PFSK-1 (cell line): ENCODE measurements at regions not wholly inside any gene's neighbourhood (a gene's known extent, or its start where the extent isn't known, plus 50 kb on each side); places are given as distances from the start of the nearest gene placed in this dataset.

Experiments
- FOXP2 ChIP-seq: optimal IDR thresholded peaks from 2 replicates; pipeline ENCODE3; 2011; ENCODE audit warnings: borderline replicate concordance, control low read depth, inconsistent platforms; ENCODE audit not compliant: insufficient read depth; ENCODE audit errors: extremely low read length, extremely low read depth
- POLR2AphosphoS5 ChIP-seq: IDR thresholded peaks from 2 replicates; pipeline ENCODE4 v1.6.1; 2012; ENCODE audit warnings: low read depth, mild to moderate bottlenecking, control low read depth, low read length, moderate library complexity
- SIN3A ChIP-seq: IDR thresholded peaks from 2 replicates; pipeline ENCODE4 v1.6.1; 2012; ENCODE audit warnings: mild to moderate bottlenecking, low read length, moderate library complexity, borderline replicate concordance; ENCODE audit not compliant: insufficient read depth
- TAF1 ChIP-seq: IDR thresholded peaks from 2 replicates; pipeline ENCODE4 v1.6.1; 2012; ENCODE audit warnings: low read length, control low read depth, borderline replicate concordance; ENCODE audit not compliant: insufficient read depth
- TF ChIP-seq, protein P1 (sequence below), 2 experiments: IDR thresholded peaks; 2 replicates each; pipeline versions ENCODE4 v1.6.1 to v1.8.0; 2011 to 2012; ENCODE audit warnings: low read depth in 2 of 2, low read length in 2 of 2, control low read depth in 1 of 2, inconsistent platforms in 1 of 2, mild to moderate bottlenecking in 1 of 2, moderate library complexity in 1 of 2; ENCODE audit not compliant: insufficient read depth in 1 of 2

DNA sequence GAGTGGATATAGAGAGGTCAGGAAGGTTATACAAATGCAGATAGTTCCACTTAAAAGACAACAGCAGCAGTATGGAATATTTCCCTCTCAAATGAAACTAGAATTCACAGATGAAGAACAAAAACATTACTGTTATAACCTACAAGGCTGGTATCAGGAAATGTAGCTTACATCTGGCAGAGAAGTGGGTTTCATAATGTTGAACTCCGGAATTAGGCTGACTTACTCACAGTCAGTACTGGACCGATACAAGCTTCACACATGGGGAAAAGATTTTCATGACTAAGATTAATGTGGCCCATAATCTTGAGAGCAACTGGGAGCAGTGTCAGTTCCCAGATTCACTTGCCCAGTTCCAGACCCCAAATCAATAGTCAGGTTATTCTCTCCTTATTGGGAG lies 353.9 kb downstream of the DUSP6 start:
- TF ChIP-seq TAF1 (no peak), FOXP2 (no peak), SIN3A (no peak), POLR2AphosphoS5 (no peak)
- TF ChIP-seq, protein P1, sequence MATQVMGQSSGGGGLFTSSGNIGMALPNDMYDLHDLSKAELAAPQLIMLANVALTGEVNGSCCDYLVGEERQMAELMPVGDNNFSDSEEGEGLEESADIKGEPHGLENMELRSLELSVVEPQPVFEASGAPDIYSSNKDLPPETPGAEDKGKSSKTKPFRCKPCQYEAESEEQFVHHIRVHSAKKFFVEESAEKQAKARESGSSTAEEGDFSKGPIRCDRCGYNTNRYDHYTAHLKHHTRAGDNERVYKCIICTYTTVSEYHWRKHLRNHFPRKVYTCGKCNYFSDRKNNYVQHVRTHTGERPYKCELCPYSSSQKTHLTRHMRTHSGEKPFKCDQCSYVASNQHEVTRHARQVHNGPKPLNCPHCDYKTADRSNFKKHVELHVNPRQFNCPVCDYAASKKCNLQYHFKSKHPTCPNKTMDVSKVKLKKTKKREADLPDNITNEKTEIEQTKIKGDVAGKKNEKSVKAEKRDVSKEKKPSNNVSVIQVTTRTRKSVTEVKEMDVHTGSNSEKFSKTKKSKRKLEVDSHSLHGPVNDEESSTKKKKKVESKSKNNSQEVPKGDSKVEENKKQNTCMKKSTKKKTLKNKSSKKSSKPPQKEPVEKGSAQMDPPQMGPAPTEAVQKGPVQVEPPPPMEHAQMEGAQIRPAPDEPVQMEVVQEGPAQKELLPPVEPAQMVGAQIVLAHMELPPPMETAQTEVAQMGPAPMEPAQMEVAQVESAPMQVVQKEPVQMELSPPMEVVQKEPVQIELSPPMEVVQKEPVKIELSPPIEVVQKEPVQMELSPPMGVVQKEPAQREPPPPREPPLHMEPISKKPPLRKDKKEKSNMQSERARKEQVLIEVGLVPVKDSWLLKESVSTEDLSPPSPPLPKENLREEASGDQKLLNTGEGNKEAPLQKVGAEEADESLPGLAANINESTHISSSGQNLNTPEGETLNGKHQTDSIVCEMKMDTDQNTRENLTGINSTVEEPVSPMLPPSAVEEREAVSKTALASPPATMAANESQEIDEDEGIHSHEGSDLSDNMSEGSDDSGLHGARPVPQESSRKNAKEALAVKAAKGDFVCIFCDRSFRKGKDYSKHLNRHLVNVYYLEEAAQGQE (IDR thresholded peaks at IDR 0.05; ENCODE audit: insufficient read depth in 1 of 2, low read depth in 2 of 2, low read length in 2 of 2): no peak

DNA sequence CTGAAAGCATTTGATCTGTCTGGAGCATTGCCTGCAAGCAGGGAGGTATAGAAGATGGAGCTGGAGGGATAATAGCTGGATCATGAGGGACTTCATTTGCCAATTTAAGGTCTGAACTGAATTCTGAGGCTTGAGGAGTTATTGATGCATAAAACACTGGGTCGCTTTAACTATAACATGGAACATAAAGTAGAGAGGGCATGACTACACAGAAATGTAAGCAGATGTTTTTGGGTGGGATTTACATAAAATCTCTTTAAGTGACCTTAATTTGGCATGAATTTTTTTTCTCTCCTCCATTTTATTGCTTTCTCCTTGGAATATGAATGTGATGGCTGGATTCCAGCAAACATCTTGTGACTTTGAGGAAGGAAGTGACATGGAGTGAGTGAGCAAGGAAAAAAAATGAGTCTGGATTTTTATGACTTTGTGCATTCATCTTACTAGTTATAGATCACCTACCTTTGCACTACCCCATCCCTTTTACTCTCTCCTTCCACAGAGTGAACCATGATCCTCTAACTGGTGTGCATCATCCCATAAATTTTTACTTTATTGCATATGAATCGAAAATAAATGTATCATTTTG lies 356.0 kb downstream of the DUSP6 start:
- TF ChIP-seq, protein P1 (IDR thresholded peaks at IDR 0.05; ENCODE audit: insufficient read depth in 1 of 2, low read depth in 2 of 2, low read length in 2 of 2): no peak
- TF ChIP-seq POLR2AphosphoS5 (no peak), TAF1 (no peak), SIN3A (no peak), FOXP2 (no peak)

DNA sequence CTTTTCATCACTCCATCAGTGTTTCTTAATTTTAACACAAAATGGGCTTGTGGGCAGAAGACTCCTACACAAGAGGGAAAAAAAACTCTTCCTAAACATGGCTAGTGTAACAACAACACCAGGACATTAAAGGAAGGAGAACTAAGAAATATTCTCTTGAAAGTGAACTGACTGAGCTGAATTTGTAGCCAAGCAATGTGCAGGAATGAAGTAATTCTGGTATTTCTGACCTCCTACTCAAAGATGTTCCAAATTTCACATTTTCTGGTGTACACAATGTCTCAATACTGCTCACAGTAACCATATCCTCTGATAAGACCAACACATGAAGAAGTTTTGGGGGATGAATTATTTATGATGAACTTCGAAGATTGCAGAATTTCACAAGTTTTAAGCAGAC lies 357.3 kb downstream of the DUSP6 start:
- TF ChIP-seq, protein P1 (IDR thresholded peaks at IDR 0.05; ENCODE audit: insufficient read depth in 1 of 2, low read depth in 2 of 2, low read length in 2 of 2): no peak
- TF ChIP-seq FOXP2 (no peak), SIN3A (no peak), POLR2AphosphoS5 (no peak), TAF1 (no peak)

DNA sequence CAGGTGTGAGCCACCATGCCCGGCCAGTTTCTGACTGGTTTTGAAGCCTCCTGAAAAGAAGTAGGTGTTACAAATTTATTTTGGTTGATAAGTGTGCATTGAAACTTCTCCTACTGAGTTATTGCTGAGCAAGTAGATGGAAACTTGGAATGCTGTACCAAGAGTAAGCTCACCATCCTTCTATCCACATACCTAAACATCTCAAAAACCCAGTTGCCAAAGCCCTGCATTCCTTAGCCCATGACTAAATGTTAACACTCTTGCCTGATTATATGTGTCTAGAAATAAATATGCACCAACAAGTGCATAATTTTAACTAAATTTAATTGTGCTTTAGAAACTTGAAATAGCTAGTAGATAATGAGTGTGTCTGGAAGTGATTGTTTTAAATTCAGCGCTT lies 357.8 kb downstream of the DUSP6 start:
- TF ChIP-seq, protein P1 (IDR thresholded peaks at IDR 0.05; ENCODE audit: insufficient read depth in 1 of 2, low read depth in 2 of 2, low read length in 2 of 2): no peak
- TF ChIP-seq TAF1: no peak

DNA sequence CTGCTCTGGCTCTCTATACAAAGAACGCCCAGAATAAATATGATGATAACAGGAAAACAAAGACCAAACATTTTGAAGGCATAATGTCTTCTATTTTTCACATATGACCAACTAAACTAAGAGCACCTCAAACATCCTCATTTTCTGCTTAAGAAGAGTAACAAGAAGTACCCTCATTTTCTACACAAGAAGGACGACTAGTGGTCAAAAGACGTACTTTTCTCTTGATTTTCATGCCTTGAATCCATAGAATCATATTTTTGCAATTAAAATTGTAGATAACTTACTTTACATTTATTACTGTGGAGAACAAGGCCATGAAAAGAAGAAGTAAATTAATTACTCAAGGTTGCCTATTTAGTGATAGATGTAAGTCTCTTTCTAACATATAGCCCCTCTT lies 358.6 kb downstream of the DUSP6 start:
- TF ChIP-seq, protein P1 (IDR thresholded peaks at IDR 0.05; ENCODE audit: insufficient read depth in 1 of 2, low read depth in 2 of 2, low read length in 2 of 2): no peak
- no peak for TF ChIP-seq SIN3A
- no peak for TF ChIP-seq POLR2AphosphoS5
- no peak for TF ChIP-seq FOXP2
- TF ChIP-seq TAF1: no peak
